Right atrium auricular region (tissue), 2 donors: ENCODE measurements at regions not wholly inside any gene's neighbourhood (a gene's known extent, or its start where the extent isn't known, plus 50 kb on each side); places are given as distances from the start of the nearest gene placed in this dataset.
A peak's percentile ranks its signal among the peaks of the same experiment; 100 is the strongest.

Experiments
- DNase-seq: peaks from one replicate; pipeline ENCODE4 v3.0.0-alpha.2; 2019; ENCODE audit warnings: low spot score
- H3K27ac ChIP-seq, 2 donors: fragments of 200-600 bp; sonication (generic); 1 replicate in 1 of 2; 2 replicates in 1 of 2; pipeline ENCODE4 v1.5.1; 2016 to 2019
- H3K27me3 ChIP-seq, 2 donors: fragments of 200-600 bp; sonication (generic); one replicate each; pipeline versions ENCODE4 v1.5.1 to v1.6.0; 2017 to 2019
- H3K36me3 ChIP-seq: fragments of 200-600 bp; sonication (generic); one replicate; pipeline ENCODE4 v1.5.1; 2016
- H3K4me1 ChIP-seq, 2 donors: fragments of 200-600 bp; sonication (generic); one replicate each; pipeline versions ENCODE4 v1.5.1 to v1.6.0; 2017 to 2019
- H3K4me3 ChIP-seq, 2 donors: fragments of 200-600 bp; sonication (generic); 1 replicate in 1 of 2; 2 replicates in 1 of 2; pipeline ENCODE4 v1.5.1; 2017 to 2019; ENCODE audit warnings: mild to moderate bottlenecking in 1 of 2, moderate library complexity in 1 of 2
- H3K9me3 ChIP-seq, 2 donors: fragments of 200-600 bp; sonication (generic); one replicate each; pipeline ENCODE4 v1.5.1; 2019
- CTCF ChIP-seq, 2 donors: fragments of 200-600 bp; sonication (generic); IDR thresholded peaks; one replicate each; pipeline ENCODE4 v1.5.1; 2019; ENCODE audit warnings: antibody characterized with exemption in 2 of 2

GRCh38 chr12:126741536-126742240, 1525.3 kb upstream of the TMEM132C start:
- DNase-seq, result no peak
- Histone ChIP-seq H3K4me3 (no peak overlapping the region), H3K27ac (no peak overlapping the region), H3K9me3 (no peaks in the 10 kb centered on the region), H3K27me3 (no peaks in the 10 kb centered on the region), H3K36me3 (no peaks in the 10 kb centered on the region), H3K4me1 (no peaks in the 10 kb centered on the region)
- no peak for TF ChIP-seq CTCF (IDR thresholded peaks at IDR 0.05)

- DNase-seq, result no peak
- TF ChIP-seq CTCF (IDR thresholded peaks at IDR 0.05), result no peak
- H3K9me3 ChIP-seq, result no peaks in the 10 kb centered on the region
These were observed 1524.7 kb upstream of the TMEM132C start for GRCh38 chr12:126742241-126742641.

GRCh38 chr12:126747530-126748149, 1519.3 kb upstream of the TMEM132C start:
- no peak overlapping the region for H3K27ac ChIP-seq
- DNase-seq, result no peak
- TF ChIP-seq CTCF (IDR thresholded peaks at IDR 0.05), result peak; percentile 88 to 89
- H3K36me3 ChIP-seq, result no peaks in the 10 kb centered on the region
- H3K4me1 ChIP-seq, result no peaks in the 10 kb centered on the region
- no peaks in the 10 kb centered on the region for H3K27me3 ChIP-seq
- no peaks in the 10 kb centered on the region for H3K9me3 ChIP-seq
- no peak overlapping the region for H3K4me3 ChIP-seq

More at GRCh38 chr12:126742241-126742641, 1524.7 kb upstream of the TMEM132C start:
- H3K36me3 ChIP-seq, result no peaks in the 10 kb centered on the region
- H3K27ac ChIP-seq, result no peak overlapping the region
- no peak overlapping the region for H3K4me3 ChIP-seq
- H3K27me3 ChIP-seq, result no peaks in the 10 kb centered on the region
- no peaks in the 10 kb centered on the region for H3K4me1 ChIP-seq

GRCh38 chr12:126752021-126752420, 1514.9 kb upstream of the TMEM132C start:
- Histone ChIP-seq H3K4me3 (no peak overlapping the region), H3K9me3 (no peaks in the 10 kb centered on the region), H3K27me3 (no peaks in the 10 kb centered on the region), H3K36me3 (no peaks in the 10 kb centered on the region), H3K27ac (no peak overlapping the region), H3K4me1 (no peaks in the 10 kb centered on the region)
- DNase-seq, result no peak
- no peak for TF ChIP-seq CTCF (IDR thresholded peaks at IDR 0.05)

GRCh38 chr12:126757326-126757725, 1509.6 kb upstream of the TMEM132C start:
- no peak overlapping the region for H3K27ac ChIP-seq
- no peaks in the 10 kb centered on the region for H3K27me3 ChIP-seq
- H3K9me3 ChIP-seq, result no peaks in the 10 kb centered on the region
- DNase-seq, result no peak
- H3K4me3 ChIP-seq, result no peak overlapping the region
- H3K4me1 ChIP-seq, result no peaks in the 10 kb centered on the region
- H3K36me3 ChIP-seq, result no peaks in the 10 kb centered on the region
- no peak for TF ChIP-seq CTCF (IDR thresholded peaks at IDR 0.05)
